OCI-M1 (cell line): ENCODE measurements at regions not wholly inside any gene's neighbourhood (a gene's known extent, or its start where the extent isn't known, plus 50 kb on each side); places are given as distances from the start of the nearest gene placed in this dataset.
"Not testable (repeated sequence)": the region's sequence is repeated elsewhere in the genome, so short reads cannot be mapped to it uniquely, and the experiment has no call there.

Experiments used
- DNase-seq: peaks from one replicate; lab custom pipeline; 2025; lab: John Stamatoyannopoulos, UW

GRCh38 chr17:22305356-22306071, 613.2 kb downstream of the KCNJ18 start:
- DNase-seq: no peak

DNA sequence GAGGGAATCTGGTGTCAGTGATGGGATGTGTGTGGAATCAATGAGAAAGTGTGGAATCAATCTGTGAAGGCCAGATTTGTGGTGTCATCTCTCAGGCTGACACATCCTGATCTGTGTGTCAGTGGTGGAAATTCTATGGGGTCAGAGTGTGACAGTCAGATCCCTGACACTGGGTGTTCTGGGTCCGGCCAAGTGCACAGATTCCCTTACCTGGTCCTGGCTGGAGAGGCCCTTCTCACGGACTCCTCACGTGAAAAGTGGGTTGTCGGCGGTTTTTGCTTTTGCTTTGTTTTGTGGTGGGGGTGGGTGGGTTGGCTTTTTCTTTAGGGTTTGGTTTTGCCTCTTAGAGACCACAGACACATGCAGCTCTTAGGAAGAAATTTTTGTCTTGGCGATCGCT, 618.0 kb downstream of the KCNJ18 start:
- not testable (repeated sequence) for DNase-seq

- peak; percentile 91 for DNase-seq
Measured at GRCh38 chr17:22310717-22311686, 618.7 kb downstream of the KCNJ18 start.

DNA sequence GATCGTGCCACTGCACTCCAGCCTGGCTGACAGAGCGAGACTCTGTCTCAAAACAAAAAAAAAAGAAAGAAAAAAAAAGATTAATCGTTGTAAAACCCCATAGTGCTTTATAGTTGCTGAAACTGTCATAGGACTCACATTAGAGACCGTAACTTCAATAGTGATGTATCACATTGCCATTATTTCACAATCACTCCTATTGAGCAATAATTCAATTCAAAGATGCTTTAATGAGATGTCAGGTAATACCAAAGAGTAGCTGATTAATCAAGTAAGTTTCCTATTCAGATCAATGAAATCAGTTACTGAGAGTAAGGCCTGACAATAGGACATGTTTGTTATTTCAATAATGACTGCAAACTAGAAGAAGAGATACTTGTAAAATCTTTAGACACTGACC, 628.7 kb downstream of the KCNJ18 start:
- not testable (repeated sequence) for DNase-seq

DNA sequence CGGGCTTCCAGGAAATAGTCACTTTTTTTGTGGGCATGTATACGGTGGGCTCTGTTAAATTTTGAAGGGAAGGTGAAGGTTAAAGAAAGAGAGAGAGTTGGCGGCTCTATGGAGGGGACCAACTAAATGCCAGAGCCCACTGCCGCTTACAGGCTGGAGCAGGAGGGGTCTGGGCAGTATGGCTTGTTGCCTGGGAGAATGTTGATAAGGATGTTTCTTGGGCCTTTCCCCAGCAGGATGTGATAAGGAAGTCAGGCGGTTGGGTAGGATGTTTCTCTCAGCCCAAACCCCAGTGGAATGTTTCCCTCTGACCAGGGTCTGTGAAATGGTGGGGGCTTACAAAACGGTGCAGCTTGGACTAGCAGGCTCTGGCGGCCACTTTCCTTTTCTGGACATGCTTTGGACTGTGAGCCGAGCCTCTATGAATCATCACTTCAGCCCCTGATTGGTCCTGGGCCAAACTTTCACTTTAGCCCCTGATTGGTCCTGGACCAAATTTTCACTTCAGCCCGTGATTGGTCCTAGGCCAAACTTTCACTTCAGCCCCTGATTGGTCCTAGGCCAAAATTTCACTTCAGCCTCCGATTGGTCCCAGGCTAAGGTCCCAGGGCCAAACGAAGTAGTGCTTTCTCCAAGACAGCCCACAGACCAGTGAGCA, 630.7 kb downstream of the KCNJ18 start:
- DNase-seq: peak; percentile 91

- DNase-seq: no peak
Measured at GRCh38 chr17:22337467-22337866, 645.1 kb downstream of the KCNJ18 start.

DNA sequence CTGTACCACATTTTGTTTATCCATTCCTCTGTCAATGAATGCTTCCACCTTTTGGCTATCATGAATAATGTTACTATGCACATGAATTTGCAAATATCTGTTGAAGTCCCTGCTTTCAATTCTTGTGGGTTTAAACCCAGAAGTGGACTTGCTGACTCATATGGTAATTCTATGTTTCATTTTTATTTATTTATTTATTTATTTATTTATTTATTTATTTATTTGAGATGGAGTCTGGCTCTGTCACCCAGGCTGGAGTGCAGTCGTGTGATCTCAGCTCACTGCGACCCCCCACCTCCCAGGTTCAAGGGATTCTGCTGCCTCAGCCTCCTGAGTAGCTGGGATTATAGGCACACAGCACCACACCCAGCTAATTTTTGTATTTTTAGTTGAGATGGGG, 664.3 kb downstream of the KCNJ18 start:
- not testable (repeated sequence) for DNase-seq

DNA sequence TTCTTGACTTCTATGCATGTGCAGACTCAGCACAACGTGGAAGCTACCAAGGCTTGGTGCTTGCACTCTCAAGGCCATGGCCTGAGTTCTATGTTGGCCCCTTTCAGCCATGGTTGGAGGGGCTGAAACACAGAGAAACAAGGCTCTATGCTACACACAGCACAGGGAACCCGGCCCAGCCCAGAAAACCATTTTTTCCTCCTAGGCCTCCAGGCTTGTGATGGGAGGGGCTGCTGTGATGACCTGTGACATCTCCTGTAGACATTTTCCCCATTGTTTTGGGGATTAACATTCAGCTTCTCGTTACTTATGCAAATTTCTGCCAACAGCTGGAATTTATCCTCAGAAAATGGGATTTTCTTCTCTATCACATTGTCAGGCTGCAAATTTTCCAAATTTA, 678.7 kb downstream of the KCNJ18 start:
- DNase-seq: not testable (repeated sequence)

- no peak for DNase-seq
Measured at GRCh38 chr17:22373911-22374310, 681.6 kb downstream of the KCNJ18 start.

DNA sequence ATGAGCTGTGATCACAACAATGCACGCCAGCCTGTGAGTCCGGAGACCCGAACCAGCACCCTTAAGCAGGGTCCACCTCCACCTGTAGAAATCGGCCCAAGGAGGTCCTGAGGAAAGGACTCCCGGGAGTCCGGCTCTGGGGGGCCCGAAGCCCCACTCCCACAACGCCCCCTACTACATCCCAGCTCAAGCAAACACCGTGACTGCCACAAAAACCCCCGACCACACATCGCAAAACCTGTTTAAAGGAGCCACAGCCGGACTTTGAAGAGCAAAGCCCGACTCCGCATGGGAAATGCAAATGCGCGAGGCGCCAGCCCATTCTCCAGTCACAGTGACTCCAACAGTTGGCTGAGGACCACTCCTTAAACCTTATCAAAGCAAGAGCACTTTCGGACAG, 682.4 kb downstream of the KCNJ18 start:
- no peak for DNase-seq

DNA sequence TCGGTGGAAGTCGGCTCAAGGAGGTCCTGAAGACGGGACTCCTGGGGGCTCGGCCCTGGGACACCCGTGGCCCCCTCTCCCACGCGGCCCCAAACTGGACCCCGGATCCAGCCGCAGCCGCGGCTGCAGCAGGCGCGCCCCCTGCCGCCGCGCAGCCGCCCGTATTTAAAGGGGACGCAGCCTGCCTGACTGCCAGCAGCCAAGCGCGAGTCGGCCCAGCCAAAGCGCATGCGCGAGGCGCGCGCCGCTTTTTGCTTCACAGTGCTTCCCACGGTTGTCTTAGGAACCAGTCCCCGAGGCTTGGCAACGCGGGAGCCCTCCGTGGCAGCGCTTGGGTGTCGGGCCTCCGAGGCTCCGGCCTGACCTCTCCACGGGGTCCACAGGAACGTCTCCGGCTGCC, 684.4 kb downstream of the KCNJ18 start:
- DNase-seq: not testable (repeated sequence)

GRCh38 chr17:22378748-22379147, 686.4 kb downstream of the KCNJ18 start:
- DNase-seq: not testable (repeated sequence)

DNA sequence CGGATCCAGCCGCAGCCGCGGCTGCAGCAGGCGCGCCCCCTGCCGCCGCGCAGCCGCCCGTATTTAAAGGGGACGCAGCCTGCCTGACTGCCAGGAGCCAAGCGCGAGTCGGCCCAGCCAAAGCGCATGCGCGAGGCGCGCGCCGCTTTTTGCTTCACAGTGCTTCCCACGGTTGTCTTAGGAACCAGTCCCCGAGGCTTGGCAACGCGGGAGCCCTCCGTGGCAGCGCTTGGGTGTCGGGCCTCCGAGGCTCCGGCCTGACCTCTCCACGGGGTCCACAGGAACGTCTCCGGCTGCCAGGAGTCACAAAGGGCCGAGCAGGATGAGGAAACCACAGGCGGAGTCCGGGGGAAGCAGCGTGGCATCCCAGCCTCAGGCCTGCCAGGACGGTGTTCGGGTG, 689.3 kb downstream of the KCNJ18 start:
- not testable (repeated sequence) for DNase-seq

DNA sequence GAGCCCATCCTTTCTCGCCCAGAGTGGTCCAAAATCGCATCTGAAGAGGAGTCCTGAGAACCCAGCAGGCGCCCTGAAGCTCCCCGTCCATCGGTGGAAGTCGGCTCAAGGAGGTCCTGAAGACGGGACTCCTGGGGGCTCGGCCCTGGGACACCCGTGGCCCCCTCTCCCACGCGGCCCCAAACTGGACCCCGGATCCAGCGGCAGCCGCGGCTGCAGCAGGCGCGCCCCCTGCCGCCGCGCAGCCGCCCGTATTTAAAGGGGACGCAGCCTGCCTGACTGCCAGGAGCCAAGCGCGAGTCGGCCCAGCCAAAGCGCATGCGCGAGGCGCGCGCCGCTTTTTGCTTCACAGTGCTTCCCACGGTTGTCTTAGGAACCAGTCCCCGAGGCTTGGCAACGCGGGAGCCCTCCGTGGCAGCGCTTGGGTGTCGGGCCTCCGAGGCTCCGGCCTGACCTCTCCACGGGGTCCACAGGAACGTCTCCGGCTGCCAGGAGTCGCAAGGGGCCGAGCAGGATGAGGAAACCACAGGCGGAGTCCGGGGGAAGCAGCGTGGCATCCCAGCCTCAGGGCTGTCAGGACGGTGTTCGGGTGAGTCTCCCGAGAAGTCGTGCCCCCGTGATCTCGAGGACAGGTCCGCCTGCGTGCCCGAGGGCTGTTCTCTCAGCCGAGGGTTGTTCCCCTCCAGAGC, 691.6 kb downstream of the KCNJ18 start:
- DNase-seq: not testable (repeated sequence)

GRCh38 chr17:22384461-22384800, 692.1 kb downstream of the KCNJ18 start:
- not testable (repeated sequence) for DNase-seq

- not testable (repeated sequence) for DNase-seq
Measured at GRCh38 chr17:22398446-22398845, 706.1 kb downstream of the KCNJ18 start.

- DNase-seq: not testable (repeated sequence)
Measured at GRCh38 chr17:22399037-22399436, 706.7 kb downstream of the KCNJ18 start.

DNA sequence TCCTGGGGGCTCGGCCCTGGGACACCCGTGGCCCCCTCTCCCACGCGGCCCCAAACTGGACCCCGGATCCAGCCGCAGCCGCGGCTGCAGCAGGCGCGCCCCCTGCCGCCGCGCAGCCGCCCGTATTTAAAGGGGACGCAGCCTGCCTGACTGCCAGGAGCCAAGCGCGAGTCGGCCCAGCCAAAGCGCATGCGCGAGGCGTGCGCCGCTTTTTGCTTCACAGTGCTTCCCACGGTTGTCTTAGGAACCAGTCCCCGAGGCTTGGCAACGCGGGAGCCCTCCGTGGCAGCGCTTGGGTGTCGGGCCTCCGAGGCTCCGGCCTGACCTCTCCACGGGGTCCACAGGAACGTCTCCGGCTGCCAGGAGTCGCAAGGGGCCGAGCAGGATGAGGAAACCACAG, 712.8 kb downstream of the KCNJ18 start:
- not testable (repeated sequence) for DNase-seq

GRCh38 chr17:22409160-22409751, 716.9 kb downstream of the KCNJ18 start:
- DNase-seq: no peak

GRCh38 chr17:22410136-22410535, 717.8 kb downstream of the KCNJ18 start:
- no peak for DNase-seq

- no peak for DNase-seq
Measured at GRCh38 chr17:22411185-22411784, 719.0 kb downstream of the KCNJ18 start.
